Mesenchymal stem cell (in vitro differentiated cells and primary cell): ENCODE measurements at regions not wholly inside any gene's neighbourhood (a gene's known extent, or its start where the extent isn't known, plus 50 kb on each side); places are given as distances from the start of the nearest gene placed in this dataset.

Experiments
- DNase-seq: peaks from one replicate; pipeline ENCODE4 v3.0.0-alpha.2; 2013
- H2AFZ ChIP-seq: one replicate; pipeline ENCODE4 v1.6.1; 2013; ENCODE audit warnings: low read depth, mild to moderate bottlenecking, control low read depth, inconsistent platforms, low read length, moderate library complexity
- H2AK5ac ChIP-seq: 2 replicates; pipeline ENCODE4 v1.6.1; 2013; ENCODE audit warnings: low read length, moderate library complexity, mild to moderate bottlenecking, inconsistent platforms; ENCODE audit not compliant: severe bottlenecking
- H2BK120ac ChIP-seq: one replicate; pipeline ENCODE4 v1.6.1; 2013; ENCODE audit warnings: low read depth, mild to moderate bottlenecking, inconsistent platforms, low read length, moderate library complexity
- H2BK12ac ChIP-seq, 2 experiments: one replicate each; pipeline ENCODE4 v1.6.1; 2013; ENCODE audit warnings: inconsistent platforms in 2 of 2, low read length in 2 of 2, mild to moderate bottlenecking in 2 of 2, moderate library complexity in 2 of 2, control low read depth in 1 of 2
- H2BK15ac ChIP-seq: one replicate; pipeline ENCODE4 v1.6.1; 2013; ENCODE audit warnings: mild to moderate bottlenecking, low read depth, inconsistent platforms; ENCODE audit not compliant: poor library complexity, severe bottlenecking
- H2BK5ac ChIP-seq: 2 replicates; pipeline ENCODE4 v1.6.1; 2013; ENCODE audit warnings: low read depth, mild to moderate bottlenecking, low read length, control low read depth, inconsistent platforms; ENCODE audit not compliant: poor library complexity, severe bottlenecking
- H3K14ac ChIP-seq, 2 experiments: one replicate each; pipeline ENCODE4 v1.6.1; 2013; ENCODE audit warnings: inconsistent platforms in 2 of 2, low read length in 2 of 2, control low read depth in 1 of 2, mild to moderate bottlenecking in 1 of 2, moderate library complexity in 1 of 2
- H3K18ac ChIP-seq, 2 experiments: one replicate each; pipeline ENCODE4 v1.6.1; 2013; ENCODE audit warnings: inconsistent platforms in 2 of 2, low read length in 2 of 2, control low read depth in 1 of 2, low read depth in 1 of 2, mild to moderate bottlenecking in 1 of 2
- H3K23ac ChIP-seq, 2 experiments: one replicate each; pipeline ENCODE4 v1.6.1; 2013; ENCODE audit warnings: inconsistent platforms in 2 of 2, low read length in 2 of 2, mild to moderate bottlenecking in 2 of 2, moderate library complexity in 2 of 2, control low read depth in 1 of 2
- H3K27ac ChIP-seq: 2 replicates; pipeline ENCODE4 v1.5.1; 2013; ENCODE audit warnings: mild to moderate bottlenecking, moderate library complexity, low read length, control low read depth, inconsistent platforms; ENCODE audit not compliant: poor library complexity, severe bottlenecking
- H3K27me3 ChIP-seq, 2 experiments: 2 replicates each; pipeline versions ENCODE4 v1.6.1 to v1.7.0; 2013; ENCODE audit warnings: low read length in 2 of 2, mild to moderate bottlenecking in 2 of 2, moderate library complexity in 2 of 2, control low read depth in 1 of 2, inconsistent platforms in 1 of 2; ENCODE audit not compliant: control insufficient read depth in 1 of 2, insufficient read depth in 1 of 2
- H3K36me3 ChIP-seq, 2 experiments: 2 replicates each; pipeline versions ENCODE4 v1.6.1 to v1.7.0; 2013; ENCODE audit warnings: low read length in 2 of 2, control low read depth in 1 of 2, inconsistent platforms in 1 of 2, low read depth in 1 of 2, mild to moderate bottlenecking in 1 of 2; ENCODE audit not compliant: insufficient read depth in 2 of 2, control insufficient read depth in 1 of 2
- H3K4ac ChIP-seq, 2 experiments: one replicate each; pipeline ENCODE4 v1.6.1; 2013; ENCODE audit warnings: inconsistent platforms in 2 of 2, low read length in 2 of 2, mild to moderate bottlenecking in 2 of 2, moderate library complexity in 2 of 2, control low read depth in 1 of 2, low read depth in 1 of 2
- H3K4me1 ChIP-seq: 2 replicates; pipeline ENCODE4 v1.6.1; 2013; ENCODE audit warnings: low read depth, low read length, control low read depth; ENCODE audit not compliant: control insufficient read depth, insufficient read depth
- H3K4me2 ChIP-seq: 2 replicates; pipeline ENCODE4 v1.6.1; 2013; ENCODE audit warnings: low read length, mild to moderate bottlenecking, inconsistent platforms; ENCODE audit not compliant: poor library complexity, severe bottlenecking
- H3K4me3 ChIP-seq, 2 experiments: 2 replicates each; pipeline versions ENCODE4 v1.5.1 to v1.7.0; 2013; ENCODE audit warnings: low read length in 2 of 2, mild to moderate bottlenecking in 2 of 2, control low read depth in 1 of 2, low read depth in 1 of 2; ENCODE audit not compliant: insufficient read depth in 1 of 2
- H3K79me1 ChIP-seq: replicated peaks from 2 replicates; pipeline ENCODE4 v1.6.1; 2013; ENCODE audit warnings: mild to moderate bottlenecking, control low read depth, low read length, inconsistent platforms; ENCODE audit not compliant: poor library complexity, severe bottlenecking
- H3K9ac ChIP-seq: 2 replicates; pipeline ENCODE4 v1.7.0; 2013; ENCODE audit warnings: mild to moderate bottlenecking, low read length, moderate library complexity
- H3K9me3 ChIP-seq: 2 replicates; pipeline ENCODE4 v1.7.0; 2013; ENCODE audit warnings: mild to moderate bottlenecking, low read length; ENCODE audit not compliant: control insufficient read depth
- H4K8ac ChIP-seq: one replicate; pipeline ENCODE4 v1.6.1; 2013; ENCODE audit warnings: inconsistent platforms, mild to moderate bottlenecking, low read length, moderate library complexity
- H4K91ac ChIP-seq: one replicate; pipeline ENCODE4 v1.6.1; 2013; ENCODE audit warnings: mild to moderate bottlenecking, low read length, inconsistent platforms
- WGBS: methylation state at CpG from one replicate; pipeline ENCODE4 v1.1.7; 2013; ENCODE audit warnings: mixed read lengths; 5-methylcytosine and 5-hydroxymethylcytosine counted together

DNA sequence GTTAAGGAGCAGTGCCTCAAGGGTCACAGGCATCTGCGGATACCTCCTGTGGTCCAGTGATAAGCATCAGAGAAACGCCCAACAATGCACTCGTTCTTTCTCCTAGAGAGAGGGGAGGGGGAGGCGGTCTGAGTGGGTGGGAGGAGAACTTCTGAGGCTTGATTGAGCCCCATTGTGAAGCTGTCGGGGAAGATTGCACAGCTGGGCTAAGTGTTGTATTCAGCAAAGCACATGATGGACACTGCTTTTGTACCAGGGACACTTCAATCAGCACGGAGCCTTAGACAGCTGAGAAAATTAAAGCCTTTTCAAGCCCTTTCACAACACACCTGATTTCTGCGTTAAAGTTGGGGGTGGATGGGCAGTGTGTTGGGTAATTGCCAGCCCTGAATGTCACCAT lies 230.3 kb upstream of the GHITM start:
- H3K36me3 ChIP-seq = no peaks in the 10 kb centered on the region
- H3K4me2 ChIP-seq = no peak overlapping the region
- no peak overlapping the region for H2AFZ ChIP-seq
- no peak overlapping the region for H2AK5ac ChIP-seq
- no peak overlapping the region for H2BK120ac ChIP-seq
- no peak overlapping the region for H3K23ac ChIP-seq
- no peak for DNase-seq
- H3K14ac ChIP-seq = no peak overlapping the region
- no peak overlapping the region for H2BK15ac ChIP-seq
- H3K9me3 ChIP-seq = no peaks in the 10 kb centered on the region
- H3K9ac ChIP-seq = no peak overlapping the region
- H3K4ac ChIP-seq = no peak overlapping the region
- H3K27me3 ChIP-seq = no peaks in the 10 kb centered on the region
- no peak overlapping the region for H4K91ac ChIP-seq
- no peak overlapping the region for H2BK5ac ChIP-seq
- H3K4me3 ChIP-seq = no peak overlapping the region
- H3K79me1 ChIP-seq = no peaks in the 10 kb centered on the region
- no peak overlapping the region for H4K8ac ChIP-seq
- no peak overlapping the region for H3K27ac ChIP-seq
- no peak overlapping the region for H2BK12ac ChIP-seq
- 66% methylated on average over 7 of the region's 7 CpGs for WGBS
- H3K18ac ChIP-seq = no peak overlapping the region
- H3K4me1 ChIP-seq = no peaks in the 10 kb centered on the region

DNA sequence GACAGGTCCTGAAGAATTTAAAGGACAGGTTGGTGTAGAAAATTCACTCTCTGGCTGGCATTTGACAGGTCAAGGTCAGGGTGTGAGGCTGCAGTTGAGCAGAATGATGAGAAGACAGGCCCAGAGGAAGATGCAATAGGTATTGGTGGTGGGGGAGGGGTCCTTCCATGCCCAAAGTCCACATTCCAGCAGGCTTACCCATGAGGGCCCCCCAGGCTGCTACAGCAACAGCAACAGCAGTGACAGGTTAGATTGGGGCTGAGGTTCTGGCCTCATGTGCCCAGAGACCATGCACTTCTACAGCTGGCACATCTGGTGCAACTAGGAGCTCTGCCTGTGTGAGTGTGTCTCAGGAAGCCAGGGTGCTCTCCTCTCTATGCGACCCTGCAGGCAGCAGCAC lies 223.5 kb upstream of the GHITM start:
- Histone ChIP-seq H3K4me3 (no peak overlapping the region), H3K4me1 (no peaks in the 10 kb centered on the region), H3K9ac (no peak overlapping the region), H3K27ac (no peak overlapping the region), H3K23ac (no peak overlapping the region), H2BK12ac (no peak overlapping the region), H3K4me2 (no peak overlapping the region), H2BK120ac (no peak overlapping the region), H3K9me3 (no peaks in the 10 kb centered on the region), H3K36me3 (no peaks in the 10 kb centered on the region), H3K4ac (no peak overlapping the region), H3K79me1 (no peaks in the 10 kb centered on the region), H3K14ac (no peak overlapping the region), H3K18ac (no peak overlapping the region), H4K91ac (no peak overlapping the region), H2AFZ (no peak overlapping the region), H2BK5ac (no peak overlapping the region), H2BK15ac (no peak overlapping the region), H4K8ac (no peak overlapping the region), H3K27me3 (no peaks in the 10 kb centered on the region), H2AK5ac (no peak overlapping the region)
- no peak for DNase-seq
- 82% methylated on average over 1 of the region's 1 CpG for WGBS

DNA sequence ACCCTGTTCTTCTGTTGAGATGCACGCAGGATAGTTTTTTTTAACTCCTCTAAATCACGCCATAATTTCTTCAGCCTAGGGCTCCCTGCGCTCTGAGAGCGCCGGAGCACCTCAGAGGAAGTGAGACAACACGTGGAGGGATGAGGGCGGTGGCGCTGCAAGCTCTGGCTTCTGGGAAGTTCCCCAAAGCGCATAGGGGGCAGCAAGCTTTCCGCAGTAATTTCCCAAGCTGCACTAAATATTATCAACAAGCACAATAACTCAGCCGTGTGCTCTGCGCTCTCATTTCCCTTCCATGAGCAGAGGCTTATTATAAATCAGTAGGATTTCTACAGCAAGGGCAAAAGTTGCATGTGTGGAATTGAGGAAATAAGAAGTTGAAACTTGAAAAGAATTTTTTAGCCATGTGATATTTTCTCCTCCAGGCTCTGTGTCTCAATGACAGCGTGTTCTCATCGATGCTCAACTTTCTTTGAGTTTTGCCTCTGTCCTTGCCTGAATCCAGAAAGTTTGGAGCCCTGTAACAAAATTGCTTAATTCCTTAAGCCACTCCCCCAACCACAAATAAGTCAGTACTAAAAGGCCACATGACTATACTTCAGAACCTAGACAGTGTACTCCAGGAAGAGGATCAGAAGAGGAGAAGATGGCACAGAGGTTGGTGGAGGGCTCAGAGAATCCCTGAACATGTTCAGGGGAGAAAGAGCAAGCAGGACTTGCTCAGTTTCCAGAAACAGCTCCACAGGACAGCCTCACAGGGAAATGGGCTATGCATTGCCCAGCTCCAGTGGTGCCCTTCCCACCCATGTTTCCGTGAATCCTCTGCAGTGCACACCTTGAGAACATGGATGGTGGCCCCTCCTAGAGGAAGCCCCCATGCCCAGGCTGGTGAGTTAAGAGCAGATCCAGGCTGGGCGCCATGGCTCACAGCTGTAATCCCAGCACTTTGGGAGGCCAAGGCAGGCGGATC lies 221.5 kb upstream of the GHITM start:
- H2BK15ac ChIP-seq = no peak overlapping the region
- no peak overlapping the region for H3K18ac ChIP-seq
- H3K4ac ChIP-seq = no peak overlapping the region

DNA sequence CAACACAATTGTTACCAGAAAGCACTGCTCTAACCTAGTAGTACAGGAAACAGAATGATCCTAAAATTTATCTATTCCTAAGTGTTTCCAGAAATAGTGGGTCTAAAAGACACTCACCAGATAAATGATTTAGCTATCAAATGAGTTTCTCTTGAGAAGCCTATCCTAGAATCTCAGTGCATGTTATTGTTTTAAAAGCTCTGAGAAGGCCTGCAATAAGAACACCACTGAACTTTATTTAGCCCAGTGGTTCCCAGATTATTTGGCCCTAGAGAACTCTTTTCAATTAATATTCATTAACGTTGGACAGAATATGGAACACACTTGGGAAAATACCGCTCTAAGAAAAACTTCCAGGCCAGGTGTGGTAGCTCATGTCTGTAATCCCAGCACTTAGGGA lies 220.1 kb upstream of the GHITM start:
- Histone ChIP-seq H3K4ac (no peak overlapping the region), H3K27ac (no peak overlapping the region), H3K27me3 (no peaks in the 10 kb centered on the region), H3K36me3 (no peaks in the 10 kb centered on the region), H3K23ac (no peak overlapping the region), H4K91ac (no peak overlapping the region), H2AFZ (no peak overlapping the region), H3K4me1 (no peaks in the 10 kb centered on the region), H2BK15ac (no peak overlapping the region), H3K18ac (no peak overlapping the region), H2BK120ac (no peak overlapping the region), H3K9ac (no peak overlapping the region), H3K79me1 (no peaks in the 10 kb centered on the region), H2BK5ac (no peak overlapping the region), H4K8ac (no peak overlapping the region), H2BK12ac (no peak overlapping the region), H3K9me3 (no peaks in the 10 kb centered on the region), H2AK5ac (no peak overlapping the region), H3K14ac (no peak overlapping the region), H3K4me2 (no peak overlapping the region), H3K4me3 (no peak overlapping the region)
- DNase-seq = no peak
- 87% methylated on average over 2 of the region's 2 CpGs for WGBS

More for the DNA sequence above, 221.5 kb upstream of the GHITM start:
- Histone ChIP-seq H3K4me2 (no peak overlapping the region), H2BK120ac (no peak overlapping the region), H3K9ac (no peak overlapping the region), H3K23ac (no peak overlapping the region), H3K36me3 (no peaks in the 10 kb centered on the region), H3K9me3 (no peaks in the 10 kb centered on the region), H3K27ac (no peak overlapping the region), H2BK5ac (no peak overlapping the region), H3K79me1 (no peaks in the 10 kb centered on the region), H4K8ac (no peak overlapping the region), H4K91ac (no peak overlapping the region), H3K27me3 (no peaks in the 10 kb centered on the region), H3K4me1 (no peaks in the 10 kb centered on the region), H2AK5ac (no peak overlapping the region), H3K14ac (no peak overlapping the region), H3K4me3 (peak overlapping the region in 1 of 2 experiments; percentile 19), H2BK12ac (no peak overlapping the region), H2AFZ (no peak overlapping the region)
- 63% methylated on average over 15 of the region's 17 CpGs for WGBS
- peak; percentile 15 for DNase-seq
